ENCODE measurements at regions not wholly inside any gene's neighbourhood (a gene's known extent, or its start where the extent isn't known, plus 50 kb on each side); places are given as distances from the start of the nearest gene placed in this dataset.
"Not testable (repeated sequence)": the region's sequence is repeated elsewhere in the genome, so short reads cannot be mapped to it uniquely, and the experiment has no call there.

- DNase-seq (no peak), ATAC-seq (no peak)
- Mint-ChIP-seq H3K27ac (no peak overlapping the region), H3K9me3 (ENCODE audit: low read depth) (no peaks in the 10 kb centered on the region), H3K36me3 (no peaks in the 10 kb centered on the region), H3K4me3 (no peak overlapping the region), H3K27me3 (no peaks in the 10 kb centered on the region), H3K4me1 (no peaks in the 10 kb centered on the region)
- CTCF ChIA-PET: no interaction called here
Measured at GRCh38 chr4:138458751-138459150, 216.6 kb upstream of the SLC7A11 start.

- H3K9me3 Mint-ChIP-seq (ENCODE audit: low read depth); H3K27ac Mint-ChIP-seq; DNase-seq; CTCF ChIA-PET; ATAC-seq; H3K27me3 Mint-ChIP-seq; H3K4me1 Mint-ChIP-seq; H3K36me3 Mint-ChIP-seq; H3K4me3 Mint-ChIP-seq: not testable (repeated sequence)
Measured at GRCh38 chr4:138456349-138456748, 214.2 kb upstream of the SLC7A11 start.

DNA sequence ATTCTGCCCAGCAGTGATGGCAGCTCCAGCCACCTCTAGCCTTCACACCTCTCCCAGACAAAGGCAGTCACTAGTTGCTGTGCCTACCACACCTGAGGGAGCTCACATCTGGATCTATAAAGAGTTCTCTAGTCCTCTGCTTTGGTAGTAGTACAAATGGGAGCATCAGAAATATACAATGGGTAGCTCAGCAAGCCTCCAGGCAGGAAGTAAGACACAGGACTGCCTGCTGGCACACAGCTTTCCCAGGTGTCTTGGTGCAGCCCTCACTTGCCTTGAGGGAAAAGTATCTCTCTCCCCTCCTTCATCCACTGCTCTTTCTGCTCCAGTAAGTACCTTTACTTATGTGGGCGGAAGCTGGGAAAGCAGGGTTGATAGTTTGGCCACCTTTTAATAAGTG is 212.9 kb upstream of the SLC7A11 start:
- H3K36me3 Mint-ChIP-seq: no peaks in the 10 kb centered on the region
- no peak overlapping the region for H3K4me3 Mint-ChIP-seq
- CTCF ChIA-PET: no interaction called here
- H3K27ac Mint-ChIP-seq: no peak overlapping the region
- no peaks in the 10 kb centered on the region for H3K4me1 Mint-ChIP-seq
- H3K27me3 Mint-ChIP-seq: no peaks in the 10 kb centered on the region
- ATAC-seq (no peak), DNase-seq (no peak)
- H3K9me3 Mint-ChIP-seq (ENCODE audit: low read depth): no peaks in the 10 kb centered on the region

GRCh38 chr4:138452826-138453225 is 210.7 kb upstream of the SLC7A11 start:
- Mint-ChIP-seq H3K36me3 (no peaks in the 10 kb centered on the region), H3K9me3 (ENCODE audit: low read depth) (no peaks in the 10 kb centered on the region), H3K4me1 (no peaks in the 10 kb centered on the region), H3K27ac (no peak overlapping the region), H3K27me3 (no peaks in the 10 kb centered on the region), H3K4me3 (no peak overlapping the region)
- CTCF ChIA-PET: no interaction called here
- ATAC-seq (no peak), DNase-seq (no peak)

- H3K27me3 Mint-ChIP-seq: no peaks in the 10 kb centered on the region
- H3K9me3 Mint-ChIP-seq (ENCODE audit: low read depth): no peaks in the 10 kb centered on the region
- H3K27ac Mint-ChIP-seq: no peak overlapping the region
- no peaks in the 10 kb centered on the region for H3K36me3 Mint-ChIP-seq
- DNase-seq (no peak), ATAC-seq (no peak)
- H3K4me3 Mint-ChIP-seq: no peak overlapping the region
- no peaks in the 10 kb centered on the region for H3K4me1 Mint-ChIP-seq
- CTCF ChIA-PET: no interaction called here
Measured at GRCh38 chr4:138451276-138451663, 209.1 kb upstream of the SLC7A11 start.

DNA sequence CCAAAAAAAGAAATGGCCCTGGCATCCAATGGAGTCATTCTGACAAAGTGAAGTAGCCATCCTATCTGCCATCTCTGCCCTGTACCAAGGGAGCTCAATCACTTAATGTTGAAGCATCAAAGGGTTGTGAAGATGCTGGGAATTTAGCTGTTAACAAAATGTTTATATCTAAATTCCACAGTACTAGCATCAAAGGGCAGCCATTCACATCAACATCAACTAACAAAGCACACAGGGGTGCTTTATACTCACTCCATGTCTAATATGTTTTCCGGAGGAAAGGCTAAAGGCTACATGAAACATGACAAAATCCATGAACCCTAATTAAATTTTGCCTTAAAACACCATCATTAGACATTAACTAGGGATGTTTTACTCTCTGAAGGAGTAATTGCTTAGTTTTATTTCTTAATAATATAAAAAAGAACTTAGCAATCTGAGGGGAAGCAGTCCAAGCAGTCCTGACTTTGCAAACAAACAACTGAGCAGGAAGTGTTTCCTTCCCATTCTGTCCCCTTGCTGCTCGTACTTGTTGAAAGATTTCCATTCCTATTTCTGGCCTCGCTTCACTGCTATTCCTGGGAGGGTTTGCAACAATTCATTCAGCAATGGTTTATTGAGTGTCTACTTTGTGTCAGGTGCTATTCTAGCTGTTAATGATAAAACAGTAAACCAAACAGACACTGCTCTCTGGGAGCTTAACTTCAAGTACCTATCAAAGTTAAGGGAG is 208.6 kb upstream of the SLC7A11 start:
- ATAC-seq (no peak), DNase-seq (no peak)
- H3K4me1 Mint-ChIP-seq: no peaks in the 10 kb centered on the region
- H3K4me3 Mint-ChIP-seq: no peak overlapping the region
- CTCF ChIA-PET: no interaction called here
- H3K27me3 Mint-ChIP-seq: no peaks in the 10 kb centered on the region
- H3K9me3 Mint-ChIP-seq (ENCODE audit: low read depth): no peaks in the 10 kb centered on the region
- H3K27ac Mint-ChIP-seq: no peak overlapping the region
- no peaks in the 10 kb centered on the region for H3K36me3 Mint-ChIP-seq

- H3K9me3 Mint-ChIP-seq (ENCODE audit: low read depth): no peaks in the 10 kb centered on the region
- H3K36me3 Mint-ChIP-seq: no peaks in the 10 kb centered on the region
- no peak overlapping the region for H3K4me3 Mint-ChIP-seq
- no peaks in the 10 kb centered on the region for H3K27me3 Mint-ChIP-seq
- CTCF ChIA-PET: no interaction called here
- no peaks in the 10 kb centered on the region for H3K4me1 Mint-ChIP-seq
- DNase-seq: no peak
- no peak for ATAC-seq
- no peak overlapping the region for H3K27ac Mint-ChIP-seq
Measured at GRCh38 chr4:138449938-138450337, 207.8 kb upstream of the SLC7A11 start.

GRCh38 chr4:138448169-138448568 is 206.0 kb upstream of the SLC7A11 start:
- H3K27me3 Mint-ChIP-seq: no peaks in the 10 kb centered on the region
- ATAC-seq: no peak
- DNase-seq: no peak
- no peaks in the 10 kb centered on the region for H3K9me3 Mint-ChIP-seq (ENCODE audit: low read depth)
- H3K27ac Mint-ChIP-seq: no peak overlapping the region
- no peaks in the 10 kb centered on the region for H3K36me3 Mint-ChIP-seq
- H3K4me3 Mint-ChIP-seq: no peak overlapping the region
- no peaks in the 10 kb centered on the region for H3K4me1 Mint-ChIP-seq
- CTCF ChIA-PET: no interaction called here

GRCh38 chr4:138446456-138446855 is 204.3 kb upstream of the SLC7A11 start:
- no peaks in the 10 kb centered on the region for H3K4me1 Mint-ChIP-seq

DNA sequence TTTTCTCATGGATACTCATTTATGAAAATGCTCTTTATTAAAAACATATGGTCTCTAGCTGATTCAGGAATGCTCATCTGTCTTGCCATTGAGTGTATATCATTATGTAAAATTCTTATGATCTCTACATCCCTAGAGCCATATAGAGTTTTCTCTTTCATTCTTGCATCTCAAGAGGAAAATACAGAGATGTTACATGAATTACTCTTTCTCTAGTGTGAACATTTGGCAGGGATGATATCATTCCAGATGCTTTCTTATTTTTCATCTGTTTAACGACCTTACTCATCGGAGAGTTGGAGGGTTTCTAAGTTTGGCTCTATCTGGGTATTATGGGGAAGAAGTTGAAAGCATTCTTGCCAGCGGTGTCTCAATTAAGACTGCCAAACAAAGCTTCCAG is 202.9 kb upstream of the SLC7A11 start:
- ATAC-seq (no peak), DNase-seq (no peak)
- H3K9me3 Mint-ChIP-seq (ENCODE audit: low read depth): no peaks in the 10 kb centered on the region
- H3K27ac Mint-ChIP-seq: no peak overlapping the region
- no peaks in the 10 kb centered on the region for H3K36me3 Mint-ChIP-seq
- H3K27me3 Mint-ChIP-seq: no peaks in the 10 kb centered on the region
- H3K4me1 Mint-ChIP-seq: no peaks in the 10 kb centered on the region
- CTCF ChIA-PET: no interaction called here
- H3K4me3 Mint-ChIP-seq: no peak overlapping the region

More at GRCh38 chr4:138446456-138446855, 204.3 kb upstream of the SLC7A11 start:
- no peaks in the 10 kb centered on the region for H3K36me3 Mint-ChIP-seq
- H3K27me3 Mint-ChIP-seq: no peaks in the 10 kb centered on the region
- ATAC-seq (no peak), DNase-seq (no peak)
- H3K9me3 Mint-ChIP-seq (ENCODE audit: low read depth): no peaks in the 10 kb centered on the region
- H3K27ac Mint-ChIP-seq: no peak overlapping the region
- CTCF ChIA-PET: no interaction called here
- H3K4me3 Mint-ChIP-seq: no peak overlapping the region

DNA sequence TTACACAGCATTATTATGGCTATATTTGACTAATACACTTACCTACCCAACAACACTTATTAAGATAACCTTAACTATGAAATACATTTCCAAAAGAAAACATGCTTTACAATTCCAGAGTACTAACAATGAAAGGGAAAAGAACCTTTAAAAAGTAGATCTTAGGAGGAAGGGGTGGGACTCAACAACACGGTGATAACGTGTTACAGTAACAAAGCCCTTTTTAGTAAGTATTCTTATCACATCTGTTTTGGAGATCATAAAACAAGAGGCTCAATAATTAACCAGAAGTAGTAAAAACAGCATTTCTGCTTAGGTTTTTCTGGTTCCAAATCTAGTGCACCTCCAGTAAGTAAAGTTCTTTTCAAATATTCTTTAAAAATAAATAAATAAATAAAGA is 202.1 kb upstream of the SLC7A11 start:
- no peak overlapping the region for H3K4me3 Mint-ChIP-seq
- no peaks in the 10 kb centered on the region for H3K4me1 Mint-ChIP-seq
- no peaks in the 10 kb centered on the region for H3K36me3 Mint-ChIP-seq
- DNase-seq (no peak), ATAC-seq (no peak)
- CTCF ChIA-PET: no interaction called here
- H3K27ac Mint-ChIP-seq: no peak overlapping the region
- H3K27me3 Mint-ChIP-seq: no peaks in the 10 kb centered on the region
- H3K9me3 Mint-ChIP-seq (ENCODE audit: low read depth): no peaks in the 10 kb centered on the region

- H3K4me1 Mint-ChIP-seq: no peaks in the 10 kb centered on the region
- ATAC-seq: no peak
- H3K9me3 Mint-ChIP-seq (ENCODE audit: low read depth): peaks cover 2% of the 10 kb centered on the region
- no peak for DNase-seq
- no peak overlapping the region for H3K27ac Mint-ChIP-seq
- H3K36me3 Mint-ChIP-seq: no peaks in the 10 kb centered on the region
- H3K4me3 Mint-ChIP-seq: no peak overlapping the region
- no peaks in the 10 kb centered on the region for H3K27me3 Mint-ChIP-seq
- CTCF ChIA-PET: no interaction called here
Measured at GRCh38 chr4:138439143-138439581, 197.0 kb upstream of the SLC7A11 start.

- Mint-ChIP-seq H3K4me3 (no peak overlapping the region), H3K36me3 (no peaks in the 10 kb centered on the region), H3K4me1 (no peaks in the 10 kb centered on the region), H3K27ac (no peak overlapping the region), H3K9me3 (ENCODE audit: low read depth) (peaks cover 2% of the 10 kb centered on the region), H3K27me3 (no peaks in the 10 kb centered on the region)
- DNase-seq: no peak
- CTCF ChIA-PET: no interaction called here
- no peak for ATAC-seq
Measured at GRCh38 chr4:138438608-138439007, 196.5 kb upstream of the SLC7A11 start.

DNA sequence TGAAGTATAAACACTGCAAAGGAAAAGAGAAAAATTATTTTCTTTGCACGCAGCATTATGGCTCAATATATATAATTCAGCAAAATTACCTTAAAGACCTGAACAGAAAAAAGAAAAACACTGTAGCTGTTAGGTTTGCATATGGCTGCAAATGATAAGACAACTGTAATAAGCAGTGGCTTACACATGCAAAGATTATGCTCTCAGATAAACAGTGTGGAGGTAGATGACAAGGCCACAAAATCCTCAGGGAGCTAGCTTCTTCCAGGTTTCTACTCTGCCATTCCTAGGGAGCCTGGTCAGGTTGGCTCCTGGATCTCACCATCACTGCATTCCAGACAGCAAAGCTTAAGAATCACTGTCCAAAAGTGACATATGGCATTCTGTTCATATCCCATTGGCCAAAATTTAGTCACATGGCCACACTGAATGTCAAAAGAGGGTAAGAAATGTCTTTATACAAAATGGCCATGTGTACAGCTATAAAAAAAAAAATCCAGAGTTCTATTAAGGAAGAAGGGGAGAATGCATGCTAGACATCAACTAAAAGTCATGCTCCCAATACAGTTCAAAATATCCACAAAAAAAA is 195.2 kb upstream of the SLC7A11 start:
- Mint-ChIP-seq H3K9me3 (ENCODE audit: low read depth) (peaks cover 8% of the 10 kb centered on the region), H3K4me1 (no peaks in the 10 kb centered on the region), H3K4me3 (no peak overlapping the region), H3K27ac (no peak overlapping the region), H3K36me3 (no peaks in the 10 kb centered on the region), H3K27me3 (no peaks in the 10 kb centered on the region)
- ATAC-seq (no peak), DNase-seq (no peak)
- CTCF ChIA-PET: no interaction called here
